NB4 (cell line): ENCODE measurements at regions not wholly inside any gene's neighbourhood (a gene's known extent, or its start where the extent isn't known, plus 50 kb on each side); places are given as distances from the start of the nearest gene placed in this dataset.
"Not testable (repeated sequence)": the region's sequence is repeated elsewhere in the genome, so short reads cannot be mapped to it uniquely, and the experiment has no call there.

Experiments
- DNase-seq: peaks from one replicate; pipeline ENCODE4 v3.0.0; 2010; ENCODE audit warnings: low read depth
- H3K4me3 ChIP-seq: one replicate; pipeline ENCODE4 v1.5.1; 2011; ENCODE audit warnings: mild to moderate bottlenecking, low read depth, low read length, moderate library complexity
- MAX ChIP-seq: IDR thresholded peaks from 2 replicates; pipeline ENCODE4 v1.6.1; 2011; ENCODE audit warnings: low read depth, low read length
- MYC ChIP-seq: IDR thresholded peaks from 2 replicates; pipeline ENCODE4 v1.6.1; 2011; ENCODE audit warnings: low read depth, low read length
- POLR2A ChIP-seq: IDR thresholded peaks from 2 replicates; pipeline ENCODE4 v1.6.1; 2011; ENCODE audit warnings: mild to moderate bottlenecking; ENCODE audit not compliant: insufficient read length; ENCODE audit errors: extremely low read depth
- TF ChIP-seq, protein P1 (sequence below): IDR thresholded peaks from one replicate; pipeline ENCODE4 v1.5.1; 2012; ENCODE audit warnings: low read depth, low read length

- TF ChIP-seq, protein P1, sequence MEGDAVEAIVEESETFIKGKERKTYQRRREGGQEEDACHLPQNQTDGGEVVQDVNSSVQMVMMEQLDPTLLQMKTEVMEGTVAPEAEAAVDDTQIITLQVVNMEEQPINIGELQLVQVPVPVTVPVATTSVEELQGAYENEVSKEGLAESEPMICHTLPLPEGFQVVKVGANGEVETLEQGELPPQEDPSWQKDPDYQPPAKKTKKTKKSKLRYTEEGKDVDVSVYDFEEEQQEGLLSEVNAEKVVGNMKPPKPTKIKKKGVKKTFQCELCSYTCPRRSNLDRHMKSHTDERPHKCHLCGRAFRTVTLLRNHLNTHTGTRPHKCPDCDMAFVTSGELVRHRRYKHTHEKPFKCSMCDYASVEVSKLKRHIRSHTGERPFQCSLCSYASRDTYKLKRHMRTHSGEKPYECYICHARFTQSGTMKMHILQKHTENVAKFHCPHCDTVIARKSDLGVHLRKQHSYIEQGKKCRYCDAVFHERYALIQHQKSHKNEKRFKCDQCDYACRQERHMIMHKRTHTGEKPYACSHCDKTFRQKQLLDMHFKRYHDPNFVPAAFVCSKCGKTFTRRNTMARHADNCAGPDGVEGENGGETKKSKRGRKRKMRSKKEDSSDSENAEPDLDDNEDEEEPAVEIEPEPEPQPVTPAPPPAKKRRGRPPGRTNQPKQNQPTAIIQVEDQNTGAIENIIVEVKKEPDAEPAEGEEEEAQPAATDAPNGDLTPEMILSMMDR: no peak
- TF ChIP-seq MAX: no peak
- no peak for TF ChIP-seq MYC
- TF ChIP-seq POLR2A: no peak
- H3K4me3 ChIP-seq: no peak overlapping the region
These were observed 182.7 kb downstream of the ETAA1 start for GRCh38 chr2:67579806-67580205.

GRCh38 chr2:67581751-67582150 lies 184.6 kb downstream of the ETAA1 start:
- no peak overlapping the region for H3K4me3 ChIP-seq
- TF ChIP-seq, protein P1: peak; percentile 51
- no peak for TF ChIP-seq POLR2A
- DNase-seq: peak; percentile 28

More at GRCh38 chr2:67579806-67580205, 182.7 kb downstream of the ETAA1 start:
- no peak for DNase-seq

DNA sequence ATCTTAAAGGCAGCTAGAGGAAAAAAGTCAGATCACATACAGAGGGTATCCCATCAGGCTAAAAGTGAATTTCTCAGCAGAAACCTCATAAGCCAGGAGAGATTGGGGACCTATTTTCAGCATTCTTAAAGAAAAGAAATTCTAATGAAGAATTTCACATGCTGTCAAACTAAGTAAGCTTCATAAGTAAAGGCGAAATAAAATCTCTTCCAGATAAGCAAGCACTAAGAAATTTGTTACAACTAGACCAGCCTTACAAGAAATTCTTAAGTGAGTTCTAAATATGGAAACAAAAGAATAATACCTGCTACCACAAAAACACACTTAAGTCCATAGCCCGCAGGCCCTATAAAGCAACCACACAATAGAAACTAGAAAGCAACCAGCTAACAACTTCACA lies 186.1 kb downstream of the ETAA1 start:
- no peak for TF ChIP-seq MAX
- H3K4me3 ChIP-seq: no peak overlapping the region
- no peak for DNase-seq

DNA sequence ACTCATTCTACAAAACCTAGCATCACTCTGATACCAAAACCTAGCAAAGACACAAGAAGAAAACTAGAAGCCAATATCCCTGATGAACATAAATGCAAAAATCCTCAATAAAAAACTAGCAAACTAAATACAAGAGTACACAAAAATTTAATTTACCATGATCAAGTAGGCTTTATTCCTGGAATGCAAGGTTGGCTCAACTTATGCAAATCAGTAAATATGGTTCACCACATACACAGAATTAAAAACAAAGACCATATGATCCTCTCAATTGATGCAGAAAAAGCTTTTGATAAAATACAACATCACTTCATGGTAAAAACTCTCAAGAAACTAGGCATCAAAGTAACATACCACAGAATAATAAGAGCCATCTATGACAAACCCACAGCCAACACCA lies 188.3 kb downstream of the ETAA1 start:
- TF ChIP-seq MAX (no peak), MYC (no peak), POLR2A (no peak)
- TF ChIP-seq, protein P1: no peak
- no peak overlapping the region for H3K4me3 ChIP-seq
- no peak for DNase-seq

DNA sequence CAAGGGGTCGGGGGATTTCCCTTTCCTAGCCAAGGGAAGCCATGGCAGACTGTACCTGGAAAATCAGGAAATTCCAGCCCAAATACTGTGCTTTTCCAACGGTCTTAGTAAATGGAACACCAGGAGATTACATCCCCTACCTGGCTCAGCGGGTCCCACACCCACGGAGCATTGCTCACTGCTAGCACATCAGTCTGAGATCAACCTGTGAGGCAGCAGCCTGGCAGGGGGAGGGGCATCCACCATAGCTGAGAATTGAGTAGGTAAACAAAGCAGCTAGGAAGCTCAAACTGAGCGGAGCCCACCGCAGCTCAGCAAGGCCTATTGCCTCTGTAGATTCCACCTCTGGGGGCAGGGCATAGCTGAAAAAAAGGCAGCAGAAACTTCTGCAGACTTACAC lies 192.0 kb downstream of the ETAA1 start:
- not testable (repeated sequence) for DNase-seq, H3K4me3 ChIP-seq

GRCh38 chr2:67594522-67594921 lies 197.4 kb downstream of the ETAA1 start:
- not testable (repeated sequence) for DNase-seq, H3K4me3 ChIP-seq

DNA sequence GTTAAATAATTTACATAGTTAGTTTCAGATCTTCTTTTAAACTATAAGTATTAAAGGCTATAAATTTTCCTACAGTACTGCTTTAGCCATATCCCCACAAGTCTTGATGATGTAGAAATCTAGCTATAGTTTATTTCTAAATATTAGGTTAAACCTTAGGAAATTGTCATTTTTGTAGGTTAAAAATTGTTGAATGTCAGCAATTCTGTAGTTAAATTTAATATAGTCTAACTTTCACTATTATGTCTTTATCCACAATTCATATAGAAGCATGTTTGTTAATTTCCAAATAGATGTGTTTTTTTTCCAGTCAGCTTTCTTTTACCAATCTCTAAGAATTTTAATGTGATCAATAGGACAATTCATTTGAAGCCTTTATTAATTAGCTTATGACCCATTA lies 199.7 kb downstream of the ETAA1 start:
- TF ChIP-seq MAX (no peak), MYC (no peak), POLR2A (no peak)
- TF ChIP-seq, protein P1: no peak
- no peak overlapping the region for H3K4me3 ChIP-seq
- DNase-seq: no peak

GRCh38 chr2:67599561-67599960 lies 202.4 kb downstream of the ETAA1 start:
- TF ChIP-seq MYC (no peak), POLR2A (no peak), MAX (no peak)
- TF ChIP-seq, protein P1: no peak
- no peak for DNase-seq
- no peak overlapping the region for H3K4me3 ChIP-seq
